Occipital lobe (tissue), 1 donor: ENCODE measurements at regions not wholly inside any gene's neighbourhood (a gene's known extent, or its start where the extent isn't known, plus 50 kb on each side); places are given as distances from the start of the nearest gene placed in this dataset.

ENCODE experiments used
- DNase-seq: peaks from one replicate; lab custom pipeline; 2025; lab: John Stamatoyannopoulos, UW

DNA sequence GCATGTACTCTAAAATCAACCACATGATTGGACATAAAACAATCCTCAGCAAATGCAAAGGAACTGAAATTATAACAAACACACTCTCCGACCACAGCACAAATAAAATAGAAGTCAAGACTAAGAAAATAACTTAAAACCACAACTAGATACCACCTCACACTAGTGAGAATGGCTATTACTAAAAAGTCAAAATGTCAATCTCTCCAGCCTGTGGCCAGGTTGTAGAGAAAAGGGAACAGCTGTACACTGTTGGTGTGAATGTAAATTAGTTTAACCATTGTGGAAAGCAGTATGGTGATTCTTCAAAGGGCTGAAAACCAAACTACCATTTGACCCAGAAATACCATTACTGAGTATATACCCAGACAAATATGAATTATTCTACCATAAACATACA, 1025.7 kb upstream of the TENM4 start:
- no peak for DNase-seq

DNA sequence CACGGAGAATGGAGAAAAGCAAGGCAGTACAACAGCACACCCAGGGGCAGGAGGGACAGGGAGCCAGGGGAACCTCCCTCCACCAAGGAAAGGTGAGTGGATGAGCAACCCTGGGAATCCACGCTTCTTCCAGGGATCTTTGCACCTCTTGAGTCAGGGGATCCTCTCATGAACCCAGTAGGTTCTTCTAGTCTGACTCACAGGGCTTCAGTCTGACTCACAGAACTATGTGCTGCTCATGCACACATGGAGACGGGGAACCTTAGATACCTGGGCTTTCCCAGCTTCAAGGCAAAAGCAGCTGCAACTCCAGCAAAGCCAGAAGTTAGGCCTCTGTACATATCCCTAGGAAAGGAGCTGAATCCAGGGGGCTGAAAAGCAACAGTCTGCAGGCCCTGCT, 1021.4 kb upstream of the TENM4 start:
- DNase-seq, result no peak

DNA sequence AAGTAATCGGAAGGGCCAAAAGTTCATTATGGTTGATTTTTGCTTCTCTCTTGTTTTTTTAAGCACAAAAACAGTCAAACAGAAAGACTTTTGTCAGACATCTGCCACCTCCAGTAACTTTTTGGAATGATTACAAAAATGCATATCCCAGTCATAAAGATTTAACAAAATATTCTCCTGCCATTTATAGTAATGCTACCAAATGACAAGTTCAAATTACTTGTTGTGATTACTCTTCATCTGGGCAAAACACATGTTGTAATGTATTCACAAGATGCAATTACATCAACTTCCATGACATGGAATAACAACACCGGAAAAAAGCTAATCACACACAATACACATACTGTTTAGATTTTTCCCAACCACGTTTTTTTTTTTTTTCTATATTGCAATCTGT, 1017.5 kb upstream of the TENM4 start:
- DNase-seq, result no peak

DNA sequence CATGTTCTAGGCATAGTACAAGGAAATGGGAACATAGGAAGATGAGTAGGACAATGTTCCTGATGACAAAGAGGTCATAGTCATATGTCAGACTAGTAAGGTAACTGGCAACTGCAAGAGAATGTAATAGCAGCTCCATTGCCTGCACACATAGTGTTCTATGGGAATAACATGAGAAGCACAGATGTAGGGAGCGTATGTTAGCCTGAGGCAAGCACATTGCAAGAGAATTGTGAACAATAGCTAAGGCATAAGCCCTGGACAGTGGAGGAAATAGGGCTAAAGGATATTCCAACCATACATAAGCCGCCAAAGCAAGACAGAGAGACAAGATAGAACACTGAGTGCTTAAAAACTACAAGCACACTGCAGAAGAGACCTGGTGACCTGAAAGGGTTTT, 1017.0 kb upstream of the TENM4 start:
- DNase-seq, result no peak

DNA sequence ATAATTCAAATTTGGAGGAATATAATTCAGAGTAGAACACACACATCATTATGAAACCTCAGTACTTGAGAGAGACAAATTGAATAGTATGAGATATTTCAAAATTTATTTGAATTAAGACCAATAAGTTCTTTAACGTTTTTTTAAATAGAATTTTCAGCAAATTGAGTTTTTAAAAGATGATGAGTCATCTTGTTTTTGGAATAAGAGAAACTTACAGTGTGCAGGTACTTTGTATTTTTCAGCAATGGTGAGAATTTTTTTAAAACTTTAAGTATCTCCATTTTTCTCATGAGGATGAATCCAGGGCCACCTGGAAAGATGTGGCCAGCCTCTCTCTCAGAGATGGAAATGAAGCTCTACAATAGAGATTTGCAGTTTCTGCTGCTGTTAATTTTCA, 1015.0 kb upstream of the TENM4 start:
- DNase-seq, result no peak

DNA sequence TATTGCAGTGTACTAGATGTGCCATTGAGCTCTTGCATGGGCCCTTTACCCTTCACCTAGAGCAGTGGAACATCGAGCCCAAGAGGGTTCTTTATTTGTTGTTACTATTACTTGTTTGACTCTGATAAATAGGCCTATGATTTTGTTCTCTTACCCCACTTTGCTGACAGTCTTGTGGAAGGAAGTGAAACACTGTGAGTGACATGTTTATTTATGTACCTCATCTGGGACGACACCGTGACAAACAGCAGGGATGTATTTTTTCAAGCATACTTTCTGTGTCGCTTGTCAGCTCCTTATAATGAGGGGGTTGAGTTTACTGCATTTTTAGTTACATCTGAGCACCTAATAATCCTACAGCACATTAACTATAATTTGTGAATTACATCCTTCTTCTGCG, 1010.3 kb upstream of the TENM4 start:
- no peak for DNase-seq

DNA sequence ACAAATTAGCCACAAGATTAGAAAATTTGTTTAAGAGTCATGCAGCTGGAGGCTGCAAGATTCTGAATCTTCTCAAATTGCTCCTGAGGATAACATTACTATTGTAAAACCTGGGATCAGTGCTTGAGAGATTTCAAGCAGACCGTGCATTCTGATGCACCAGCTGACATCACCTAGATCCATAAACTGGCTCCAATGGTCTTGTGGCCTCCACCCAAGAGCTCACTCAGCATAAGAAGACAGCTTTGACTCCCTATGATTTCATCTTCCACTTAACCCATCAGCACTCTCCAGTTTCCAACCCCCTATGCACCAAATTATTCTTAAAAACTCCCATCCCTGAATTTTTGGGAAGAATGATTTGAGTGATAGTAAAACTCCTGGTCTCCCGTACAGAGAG, 1007.9 kb upstream of the TENM4 start:
- DNase-seq, result no peak

DNA sequence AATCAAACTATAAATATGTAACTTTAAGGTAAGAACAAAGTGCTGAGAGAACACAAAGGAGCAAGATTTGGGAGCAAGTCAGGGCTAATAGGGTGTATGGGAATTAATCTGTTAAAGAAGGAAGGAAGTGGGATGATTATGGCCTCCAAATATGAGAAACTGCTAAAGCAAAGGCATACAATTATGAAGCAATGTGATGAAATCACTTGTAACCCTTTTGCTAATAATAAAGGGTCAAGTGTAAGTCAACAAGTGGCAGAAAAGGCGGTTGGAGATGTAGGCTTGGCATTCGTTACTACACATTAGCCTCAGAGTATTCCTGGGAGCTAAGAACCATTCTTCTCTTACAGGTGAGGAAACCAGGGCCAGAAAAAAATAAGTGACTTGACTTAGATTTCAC, 1002.3 kb upstream of the TENM4 start:
- no peak for DNase-seq

DNA sequence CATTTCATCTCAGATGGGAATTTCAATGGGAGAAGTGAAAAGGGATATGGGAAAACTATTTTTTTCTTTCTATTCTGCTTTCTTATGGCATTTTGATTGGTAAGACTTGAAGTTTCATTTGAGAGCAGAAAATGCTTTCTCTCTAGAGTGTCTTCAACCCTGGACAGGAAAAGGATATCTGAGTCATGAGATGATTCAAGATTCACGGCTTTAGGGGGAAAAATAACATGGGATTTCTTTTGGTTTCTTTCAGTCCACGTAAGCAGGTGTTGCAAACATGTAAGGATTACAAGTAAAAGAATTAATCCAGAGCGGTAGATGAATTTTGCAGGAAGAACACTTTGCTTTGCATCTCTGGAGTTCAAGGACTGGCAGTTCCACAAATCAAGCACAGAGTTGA, 1001.0 kb upstream of the TENM4 start:
- no peak for DNase-seq

DNA sequence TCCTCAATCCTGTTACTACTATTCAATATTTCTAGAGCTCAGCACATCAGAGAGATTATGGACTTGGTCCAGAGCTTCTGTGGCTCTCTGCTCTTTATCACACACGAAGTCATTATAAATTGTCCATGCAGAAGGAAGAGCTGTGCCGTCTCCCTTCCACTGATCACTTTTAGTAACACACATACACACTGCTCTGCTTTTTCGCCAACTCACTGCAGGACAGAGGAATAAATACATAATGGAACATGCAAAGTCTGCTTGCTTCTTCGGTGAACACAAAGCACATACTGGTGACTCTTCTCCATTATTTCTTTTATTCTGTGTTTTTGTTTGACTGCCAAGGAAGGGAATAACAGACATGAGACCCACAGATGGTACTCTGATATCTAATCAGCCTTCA, 1000.0 kb upstream of the TENM4 start:
- no peak for DNase-seq

DNA sequence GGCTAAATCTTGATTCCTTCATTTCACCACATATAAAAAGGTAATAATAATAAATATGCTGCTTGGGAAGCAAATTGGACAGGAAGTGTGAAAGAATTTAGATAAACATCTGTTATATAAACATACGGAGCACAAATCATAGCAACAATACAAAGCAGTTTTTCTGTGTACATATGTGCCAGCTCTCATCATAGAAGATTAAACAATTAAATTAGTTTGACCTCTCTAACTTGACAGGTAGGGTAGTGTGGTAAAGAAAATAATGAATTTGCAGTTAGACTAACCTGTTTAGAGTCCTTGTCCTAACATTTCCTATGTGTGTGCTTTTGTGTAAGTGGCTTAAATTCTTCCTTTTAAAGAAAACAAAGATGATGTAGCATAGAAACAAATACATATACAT, 995.7 kb upstream of the TENM4 start:
- no peak for DNase-seq

DNA sequence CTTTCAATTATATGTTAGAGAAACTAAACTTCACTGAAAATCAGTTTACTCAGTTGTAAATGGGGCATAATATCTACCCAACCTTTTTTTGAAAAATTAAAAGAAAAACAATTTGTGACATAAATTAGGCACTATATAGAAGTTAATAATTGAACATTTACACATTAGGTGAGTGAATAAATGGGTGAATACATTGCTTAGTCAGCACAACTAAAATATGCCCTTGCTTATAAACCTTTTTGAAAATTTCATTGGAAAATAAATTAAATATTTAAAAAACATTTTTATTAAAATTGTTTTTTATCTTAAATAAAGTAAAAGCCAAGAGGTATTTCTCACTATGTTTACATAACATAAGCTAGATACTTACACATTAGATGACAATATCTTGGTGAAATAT, 994.5 kb upstream of the TENM4 start:
- DNase-seq, result no peak

DNA sequence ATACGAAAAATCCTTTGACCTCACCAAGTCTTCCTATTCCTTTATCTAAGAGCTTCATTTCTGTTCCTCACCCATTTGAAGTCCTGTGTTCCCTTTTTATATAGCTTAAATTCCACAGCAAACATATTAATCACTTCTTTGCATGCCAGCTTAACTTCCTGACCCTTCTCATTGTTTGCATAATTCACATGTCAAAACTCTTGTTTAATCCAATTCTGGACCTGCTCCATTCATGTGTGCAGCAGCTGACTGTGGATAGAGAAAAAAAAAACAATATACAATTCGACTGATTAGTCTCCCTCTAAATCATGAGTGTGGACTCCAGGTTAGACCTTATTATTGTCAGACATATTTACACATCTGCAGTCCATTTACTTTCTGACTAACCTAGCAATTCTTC, 991.2 kb upstream of the TENM4 start:
- DNase-seq, result no peak

DNA sequence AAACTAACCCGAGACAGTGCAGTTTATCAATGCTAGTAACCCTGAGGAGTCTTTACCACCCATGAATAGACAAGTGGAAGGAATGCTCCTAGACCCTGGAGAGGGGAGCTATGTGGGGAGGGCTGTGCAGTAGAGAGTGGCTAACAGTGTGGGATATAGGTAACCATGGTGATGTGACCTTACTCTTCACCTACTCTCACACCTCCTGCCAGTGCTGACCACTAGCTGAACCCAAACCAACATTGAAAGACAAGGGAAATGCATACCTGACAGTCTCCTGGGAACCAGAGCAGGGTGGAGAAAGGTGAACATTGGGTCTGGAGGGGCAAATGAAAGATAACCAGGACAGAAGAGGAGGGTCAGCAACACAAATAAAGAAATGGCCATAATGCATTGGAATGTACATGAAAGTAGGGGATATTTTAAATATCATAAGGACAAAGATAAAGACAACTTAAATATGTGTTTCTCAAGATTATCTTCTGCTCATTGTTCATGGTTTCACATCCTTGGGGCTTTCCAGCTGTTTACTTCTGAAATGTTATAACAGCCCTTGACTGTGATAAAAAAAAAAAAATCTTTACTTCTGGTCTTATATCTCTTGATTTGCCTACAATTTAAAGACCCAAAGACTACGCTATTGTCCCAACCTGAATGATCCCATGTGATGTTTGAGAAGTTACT, 983.3 kb upstream of the TENM4 start:
- no peak for DNase-seq

DNA sequence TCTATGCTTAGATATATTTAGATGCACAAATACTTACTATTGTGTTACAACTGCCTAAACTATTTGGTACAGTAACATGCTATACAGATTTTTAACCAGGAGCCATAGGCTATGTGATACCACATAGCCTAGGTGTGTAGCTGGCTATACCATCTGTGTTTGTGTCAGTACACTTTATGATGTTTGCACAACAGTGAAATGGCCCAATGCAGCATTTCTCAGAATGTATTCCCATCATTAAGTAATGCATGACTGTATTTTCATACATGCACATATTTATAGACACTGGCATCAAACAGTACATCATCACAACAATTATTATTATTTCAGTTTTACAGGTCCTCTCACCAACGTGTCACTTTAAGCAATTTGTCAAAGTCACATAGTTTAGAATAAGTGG, 979.5 kb upstream of the TENM4 start:
- no peak for DNase-seq

DNA sequence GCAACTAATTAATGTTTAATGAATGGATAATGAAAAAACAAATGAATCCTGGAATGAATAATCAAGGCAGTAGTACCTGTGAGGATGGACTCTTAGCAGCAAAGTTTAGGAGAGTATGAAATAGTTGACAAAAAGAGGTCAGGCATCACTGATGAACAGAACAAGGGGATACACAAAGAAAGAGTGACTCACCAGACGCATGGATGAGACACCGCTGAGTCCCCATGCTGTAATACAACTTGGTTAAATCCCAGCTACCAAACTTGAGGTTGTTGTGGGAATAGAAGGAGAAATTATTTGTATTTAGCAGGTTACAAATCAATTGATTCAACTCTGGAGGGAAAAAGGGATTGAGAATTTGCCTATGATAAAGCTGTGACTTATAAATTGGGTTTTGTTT, 976.9 kb upstream of the TENM4 start:
- no peak for DNase-seq

DNA sequence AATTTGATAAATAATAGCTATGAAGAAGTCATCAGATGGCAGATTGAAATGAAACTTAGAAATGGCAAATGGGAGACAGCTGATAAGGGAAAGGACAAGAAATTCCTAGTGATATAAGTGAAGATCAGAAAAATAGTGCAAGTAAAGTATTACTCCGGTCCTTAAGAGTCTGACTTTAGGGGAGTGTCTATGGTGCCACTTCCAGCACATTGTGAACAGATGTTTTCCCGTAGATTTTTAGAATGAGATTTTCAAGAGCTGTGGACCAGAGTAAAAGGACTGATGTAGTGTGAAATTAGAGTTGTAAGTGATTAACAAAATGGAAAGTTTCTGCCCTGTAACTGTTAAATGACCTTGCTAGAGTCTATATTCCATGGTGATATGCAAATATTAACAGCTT, 974.8 kb upstream of the TENM4 start:
- no peak for DNase-seq

DNA sequence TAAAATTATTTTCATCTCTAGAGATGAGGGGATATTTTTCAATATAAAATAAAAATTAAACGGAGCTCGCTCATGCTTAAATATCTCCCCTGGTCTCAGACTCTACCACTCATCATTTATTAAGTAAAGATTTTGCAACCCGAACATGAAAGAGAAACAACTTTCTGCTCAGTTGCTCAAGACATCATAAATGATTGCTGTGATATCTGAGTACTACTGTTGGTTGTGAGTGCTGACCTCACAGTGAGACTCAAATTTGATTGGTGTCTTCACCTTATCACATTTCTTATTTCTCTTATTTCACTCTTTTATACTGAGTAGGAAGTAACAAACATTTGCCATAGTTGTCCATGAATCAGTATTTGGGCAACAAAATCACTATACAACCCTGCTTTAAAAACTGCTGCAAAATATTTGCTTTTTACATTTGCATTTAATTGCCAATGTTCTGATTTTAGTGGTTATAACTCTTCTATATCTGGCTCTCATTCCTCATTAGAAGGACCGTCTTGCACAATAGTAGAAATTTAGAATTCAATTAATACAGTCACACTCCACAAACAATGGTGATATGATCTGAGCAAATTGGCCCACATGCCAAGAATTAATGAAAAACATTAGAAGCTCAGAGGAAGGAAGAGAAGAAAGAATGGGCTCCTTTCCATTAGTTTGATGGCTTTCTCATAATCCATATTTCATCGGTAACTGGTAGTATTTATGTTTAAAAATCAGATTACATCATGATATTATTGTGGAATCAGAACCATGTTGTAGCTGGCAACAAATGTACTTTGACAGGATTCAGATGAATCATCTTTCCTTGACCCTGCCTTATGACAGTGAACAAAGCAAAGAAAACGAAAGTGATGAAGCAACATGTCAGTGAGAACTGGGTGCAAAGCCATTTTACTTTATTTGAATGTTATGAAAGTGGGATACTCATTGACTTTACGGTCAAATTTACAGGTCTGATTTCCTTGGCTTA, 973.6 kb upstream of the TENM4 start:
- DNase-seq, result no peak

DNA sequence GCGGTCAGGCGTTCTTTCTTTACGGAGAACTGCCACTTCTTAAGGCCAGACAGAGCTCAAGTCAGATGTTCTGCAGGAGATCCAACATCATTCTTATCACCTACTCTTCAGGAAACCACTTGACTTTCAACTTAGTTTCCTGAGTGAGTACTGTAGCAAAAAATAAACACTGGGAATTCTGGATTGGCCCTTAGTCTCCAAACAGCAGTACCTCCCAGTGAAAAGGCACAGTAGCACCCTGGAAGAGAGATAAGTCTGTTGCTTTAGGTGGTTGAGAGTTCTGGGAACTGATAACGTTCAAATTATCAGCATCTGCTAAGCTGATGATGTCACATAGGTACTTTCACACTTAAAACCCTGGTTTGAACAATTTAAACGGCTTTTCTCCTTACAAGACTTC, 971.8 kb upstream of the TENM4 start:
- DNase-seq, result no peak

DNA sequence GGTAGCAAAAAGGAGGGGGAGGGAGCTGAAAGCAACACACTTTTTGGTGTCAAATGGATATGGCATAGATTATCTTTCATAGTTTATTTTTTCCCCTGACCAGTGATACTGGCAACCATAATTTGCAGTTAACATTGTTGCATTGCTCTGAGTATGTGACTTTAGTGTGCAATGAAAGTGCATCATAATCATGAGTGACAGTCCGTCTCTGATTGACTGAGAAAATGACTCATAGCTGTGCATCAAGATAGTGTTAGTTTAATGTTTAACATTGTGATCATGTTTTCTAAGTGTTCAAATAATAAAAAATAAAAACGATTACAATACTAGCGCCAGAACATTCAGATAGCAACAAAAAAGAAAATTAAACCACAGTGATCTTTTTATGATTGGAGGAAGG, 952.4 kb upstream of the TENM4 start:
- DNase-seq, result no peak

DNA sequence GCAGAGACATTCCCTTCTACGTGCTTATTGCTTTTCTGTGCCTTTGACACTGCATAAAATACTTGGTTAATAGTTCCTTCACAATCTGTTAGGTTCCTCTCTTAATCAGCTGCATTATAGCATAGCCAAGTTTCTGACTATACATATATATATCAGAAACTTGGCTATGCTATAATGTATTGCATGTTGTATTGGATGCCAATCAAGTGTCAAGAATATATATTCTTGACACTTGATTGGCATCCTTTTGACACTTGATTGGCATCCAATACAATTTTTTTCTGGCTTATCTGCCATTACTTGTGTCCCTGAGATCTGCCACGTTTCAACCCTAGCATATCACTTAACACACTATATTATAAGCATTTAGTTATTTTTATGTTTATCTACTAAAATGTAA, 949.7 kb upstream of the TENM4 start:
- DNase-seq, result no peak

DNA sequence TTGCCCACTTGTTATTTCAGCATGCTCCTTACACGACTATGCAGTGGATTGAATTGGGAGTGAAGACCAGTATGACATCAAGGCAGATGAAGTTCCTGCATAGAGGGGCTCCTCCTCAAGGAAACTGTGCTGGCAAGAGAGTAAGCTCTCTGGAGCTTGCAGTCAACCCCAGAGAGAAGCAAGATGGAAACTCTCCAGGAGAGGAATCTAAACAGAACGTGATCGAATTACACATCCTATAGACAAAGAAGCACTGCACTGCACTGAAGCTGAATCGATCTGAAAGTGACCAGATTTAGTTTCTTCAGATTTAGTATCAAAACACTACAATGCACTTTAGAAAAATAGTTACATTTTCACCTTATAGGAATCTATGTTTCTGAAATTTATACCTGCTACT, 947.7 kb upstream of the TENM4 start:
- DNase-seq, result no peak

DNA sequence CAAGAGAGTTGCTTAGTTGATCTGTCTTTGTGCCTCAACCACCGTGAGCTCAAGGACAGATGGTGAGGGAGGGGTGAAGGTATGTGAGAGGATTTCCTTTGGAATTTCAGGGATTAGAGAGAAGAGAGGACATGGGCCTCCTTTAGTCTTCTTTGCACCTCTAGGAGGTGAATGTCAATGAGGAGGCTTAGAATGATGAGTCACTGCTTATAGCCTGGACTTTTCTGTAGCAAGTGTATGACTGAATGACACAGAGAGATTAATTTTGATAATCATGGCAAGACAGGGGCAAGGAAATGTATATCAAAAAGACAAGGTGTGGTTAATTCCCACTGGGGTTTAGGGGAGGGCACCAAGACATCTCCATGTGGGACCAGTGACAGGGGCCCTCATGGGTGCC, 947.3 kb upstream of the TENM4 start:
- no peak for DNase-seq
